AG04449 (cell line): ENCODE measurements at regions not wholly inside any gene's neighbourhood (a gene's known extent, or its start where the extent isn't known, plus 50 kb on each side); places are given as distances from the start of the nearest gene placed in this dataset.

Experiments used
- CTCF ChIA-PET: fragments of 350-600 bp; formaldehyde crosslinking; extraction: SDS; loops from one replicate; lab custom pipeline; 2021; ENCODE audit warnings: antibody characterized with exemption; lab: Yijun Ruan, JAX
- POLR2A ChIA-PET: fragments of 400-600, 350-600 bp; formaldehyde crosslinking; extraction: SDS; loops from one replicate; lab custom pipeline; 2020; ENCODE audit warnings: antibody characterized with exemption, inconsistent platforms; lab: Yijun Ruan, JAX
- DNase-seq: peaks from one replicate; pipeline ENCODE4 v3.0.0-alpha.2; 2010; ENCODE audit warnings: low read depth, low spot score
- H3K4me3 ChIP-seq: 2 replicates; pipeline ENCODE4 v1.5.1; 2011; ENCODE audit warnings: low read depth, mild to moderate bottlenecking, control low read depth, low read length
- CTCF ChIP-seq: IDR thresholded peaks from one replicate; pipeline ENCODE4 v1.5.1; 2011; ENCODE audit warnings: mild to moderate bottlenecking, moderate library complexity, low read length, control low read depth, inconsistent platforms; ENCODE audit not compliant: insufficient read depth; ENCODE audit errors: missing control alignments

GRCh38 chr4:147347217-147347616 is 133.7 kb upstream of the EDNRA start:
- no peak overlapping the region for H3K4me3 ChIP-seq
- CTCF ChIA-PET = interaction anchor here (1.3 kb wide), 1 partner anchor 8 kb away, joined by 4 read pairs; no protein-coding TSS in a partner anchor
- no peak for TF ChIP-seq CTCF
- DNase-seq = no peak
- POLR2A ChIA-PET = no interaction called here

GRCh38 chr4:147349193-147349592 is 131.7 kb upstream of the EDNRA start:
- CTCF ChIA-PET = no interaction called here
- no peak overlapping the region for H3K4me3 ChIP-seq
- no peak for DNase-seq
- no peak for TF ChIP-seq CTCF
- POLR2A ChIA-PET = no interaction called here

GRCh38 chr4:147351083-147351787 is 129.7 kb upstream of the EDNRA start:
- ChIA-PET POLR2A (no interaction called here), CTCF (interaction anchor here (0.5 to 1.0 kb wide), 2 partner anchors 11 to 175 kb away, joined by 3 read pairs; no protein-coding TSS in a partner anchor)
- no peak for TF ChIP-seq CTCF
- H3K4me3 ChIP-seq = no peak overlapping the region
- DNase-seq = no peak

GRCh38 chr4:147354237-147354636 is 126.7 kb upstream of the EDNRA start:
- H3K4me3 ChIP-seq = no peak overlapping the region
- POLR2A ChIA-PET = no interaction called here
- no peak for TF ChIP-seq CTCF
- CTCF ChIA-PET = no interaction called here
- no peak for DNase-seq

GRCh38 chr4:147355032-147355656 is 125.8 kb upstream of the EDNRA start:
- ChIA-PET CTCF (interaction anchor here (1.0 to 1.6 kb wide), 5 partner anchors 9 to 198 kb away, joined by 3 to 4 read pairs (median 3); no protein-coding TSS in a partner anchor), POLR2A (interaction anchor here (1.4 kb wide), 1 partner anchor 21 kb away, joined by 4 read pairs; no protein-coding TSS in a partner anchor)
- H3K4me3 ChIP-seq = no peak overlapping the region
- no peak for DNase-seq
- no peak for TF ChIP-seq CTCF

- CTCF ChIA-PET = interaction anchor here (1.0 to 1.6 kb wide), 5 partner anchors 9 to 232 kb away, joined by 3 to 4 read pairs (median 3); no protein-coding TSS in a partner anchor
- DNase-seq = peak; percentile 84
- H3K4me3 ChIP-seq = no peak overlapping the region
- TF ChIP-seq CTCF = no peak
- POLR2A ChIA-PET = interaction anchor here (1.4 kb wide), 1 partner anchor 21 kb away, joined by 4 read pairs; no protein-coding TSS in a partner anchor
These were observed 125.0 kb upstream of the EDNRA start for GRCh38 chr4:147355847-147356246.
